ENCODE measurements at regions not wholly inside any gene's neighbourhood (a gene's known extent, or its start where the extent isn't known, plus 50 kb on each side); places are given as distances from the start of the nearest gene placed in this dataset.
A peak's percentile ranks its signal among the peaks of the same experiment; 100 is the strongest.

DNA sequence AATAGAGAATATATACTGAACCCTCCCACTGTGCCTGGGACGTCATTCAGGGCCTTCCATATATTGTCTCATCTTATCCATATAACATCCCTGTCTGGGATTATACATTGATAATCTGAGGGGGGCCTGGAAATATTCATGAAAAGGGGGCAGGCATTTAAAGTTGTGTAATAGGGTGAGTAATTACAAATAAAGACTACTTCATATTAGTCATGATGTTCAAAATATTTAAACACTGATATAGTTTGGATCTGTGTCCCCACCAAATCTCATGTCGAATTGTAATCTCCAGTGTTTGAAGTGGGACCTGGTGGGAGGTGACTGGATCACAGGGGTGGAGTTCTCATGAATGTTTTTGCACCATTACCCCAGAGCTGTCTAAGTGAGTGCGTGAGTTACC lies 97.8 kb downstream of the AQP9 start:
- ATAC-seq: no peak
- DNase-seq: no peak
- H3K27me3 Mint-ChIP-seq (ENCODE audit: low read depth): peaks cover 3% of the 10 kb centered on the region
- H3K4me1 Mint-ChIP-seq (ENCODE audit: low read depth): no peaks in the 10 kb centered on the region
- H3K36me3 Mint-ChIP-seq (ENCODE audit: insufficient read depth): no peaks in the 10 kb centered on the region
- no peaks in the 10 kb centered on the region for H3K9me3 Mint-ChIP-seq
- no peak overlapping the region for H3K4me3 Mint-ChIP-seq

DNA sequence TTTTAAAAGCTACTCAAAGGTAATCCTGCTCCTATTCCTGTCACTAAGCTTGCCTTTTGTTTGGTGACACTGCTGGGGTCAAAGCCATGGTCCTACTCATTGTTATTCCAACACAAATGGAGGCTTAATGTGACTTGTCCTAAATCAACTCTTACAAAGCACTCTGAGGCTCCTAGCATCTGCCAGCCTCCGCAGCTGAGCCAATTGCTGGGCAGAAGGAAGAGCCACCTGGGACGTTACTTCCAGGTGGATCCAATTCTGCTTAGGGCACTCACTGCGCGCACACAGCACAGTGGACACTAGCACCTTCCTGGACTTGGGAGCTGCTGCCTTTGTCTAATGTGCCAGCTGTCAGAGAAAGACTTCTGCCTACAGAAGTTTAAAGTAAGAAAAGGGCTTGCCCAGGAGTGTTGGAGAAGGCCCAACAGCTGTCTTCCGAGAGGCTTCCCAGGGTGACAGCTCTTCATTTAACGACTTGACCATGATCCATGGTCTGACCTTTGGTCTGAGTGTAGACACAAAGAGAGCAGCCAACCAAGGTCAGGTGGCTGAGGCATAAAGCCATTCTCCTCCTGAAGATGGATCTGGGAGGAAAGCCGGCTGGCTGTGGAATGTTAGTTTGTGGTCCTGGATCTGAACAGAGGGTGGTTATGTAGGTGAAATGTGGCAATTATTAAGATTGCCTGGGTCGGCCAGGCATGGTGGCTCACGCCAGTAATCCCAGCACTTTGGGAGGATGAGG lies 102.2 kb downstream of the AQP9 start:
- DNase-seq (no peak), ATAC-seq (no peak)
- Mint-ChIP-seq H3K4me3 (no peak overlapping the region), H3K4me1 (ENCODE audit: low read depth) (no peaks in the 10 kb centered on the region), H3K27me3 (ENCODE audit: low read depth) (peaks cover 3% of the 10 kb centered on the region), H3K9me3 (no peaks in the 10 kb centered on the region), H3K36me3 (ENCODE audit: insufficient read depth) (no peaks in the 10 kb centered on the region)

- no peaks in the 10 kb centered on the region for H3K4me1 Mint-ChIP-seq (ENCODE audit: low read depth)
- H3K9me3 Mint-ChIP-seq: no peaks in the 10 kb centered on the region
- H3K27me3 Mint-ChIP-seq (ENCODE audit: low read depth): peaks cover 3% of the 10 kb centered on the region
- no peak overlapping the region for H3K4me3 Mint-ChIP-seq
- no peaks in the 10 kb centered on the region for H3K36me3 Mint-ChIP-seq (ENCODE audit: insufficient read depth)
- no peak for DNase-seq
- ATAC-seq: no peak
These were observed 103.7 kb downstream of the AQP9 start for GRCh38 chr15:58241872-58242271.

DNA sequence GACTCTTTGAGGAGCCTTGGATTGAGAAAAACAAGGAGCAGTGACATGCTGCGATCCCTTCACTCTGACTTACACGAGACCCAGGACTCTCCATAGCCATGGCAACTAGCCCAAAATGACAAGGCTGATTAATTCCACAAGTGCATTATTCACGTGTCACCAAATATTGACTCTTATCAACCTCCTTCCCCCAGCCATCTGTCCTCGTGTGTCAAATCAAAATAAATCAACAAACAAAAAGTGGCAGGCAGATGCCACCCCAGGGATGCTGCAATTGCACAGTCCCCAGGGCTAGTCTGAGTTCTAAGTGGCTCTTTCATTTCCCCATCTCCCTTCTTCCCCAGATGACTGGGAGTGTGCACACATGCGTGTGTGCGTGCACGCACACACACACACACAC lies 104.9 kb downstream of the AQP9 start:
- Mint-ChIP-seq H3K36me3 (ENCODE audit: insufficient read depth) (no peaks in the 10 kb centered on the region), H3K27me3 (ENCODE audit: low read depth) (peaks cover under 1% of the 10 kb centered on the region), H3K4me1 (ENCODE audit: low read depth) (no peaks in the 10 kb centered on the region), H3K4me3 (no peak overlapping the region), H3K9me3 (no peaks in the 10 kb centered on the region)
- ATAC-seq: no peak
- DNase-seq: no peak

GRCh38 chr15:58244536-58244935 lies 106.4 kb downstream of the AQP9 start:
- Mint-ChIP-seq H3K27me3 (ENCODE audit: low read depth) (no peaks in the 10 kb centered on the region), H3K4me1 (ENCODE audit: low read depth) (peaks cover 3% of the 10 kb centered on the region), H3K36me3 (ENCODE audit: insufficient read depth) (no peaks in the 10 kb centered on the region), H3K4me3 (no peak overlapping the region), H3K9me3 (no peaks in the 10 kb centered on the region)
- DNase-seq (no peak), ATAC-seq (no peak)

DNA sequence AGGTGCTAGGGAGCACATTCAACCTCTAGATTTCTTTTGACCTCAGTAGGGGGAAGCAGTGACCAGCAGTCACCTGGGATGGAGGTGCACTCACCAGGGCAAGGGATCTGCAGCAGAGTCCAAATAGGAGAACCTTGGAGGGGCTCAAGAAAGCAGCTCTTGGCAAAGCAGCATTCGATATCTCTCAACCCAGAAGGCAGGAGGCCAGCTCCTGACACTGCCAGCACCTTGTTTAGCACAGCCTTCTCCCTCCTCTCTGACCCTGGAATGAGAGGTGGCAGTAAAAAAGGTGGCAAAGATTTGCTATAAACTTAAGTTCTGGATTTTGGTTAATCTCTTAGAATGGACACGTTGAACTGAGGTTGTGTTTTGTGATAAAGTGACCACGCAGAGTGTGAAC lies 107.9 kb downstream of the AQP9 start:
- DNase-seq (no peak), ATAC-seq (no peak)
- H3K4me1 Mint-ChIP-seq (ENCODE audit: low read depth): peaks cover 12% of the 10 kb centered on the region
- H3K4me3 Mint-ChIP-seq: no peak overlapping the region
- no peaks in the 10 kb centered on the region for H3K27me3 Mint-ChIP-seq (ENCODE audit: low read depth)
- H3K9me3 Mint-ChIP-seq: no peaks in the 10 kb centered on the region
- H3K36me3 Mint-ChIP-seq (ENCODE audit: insufficient read depth): no peaks in the 10 kb centered on the region

GRCh38 chr15:58247855-58248842 lies 110.0 kb downstream of the AQP9 start:
- Mint-ChIP-seq H3K27me3 (ENCODE audit: low read depth) (peaks cover 7% of the 10 kb centered on the region), H3K9me3 (no peaks in the 10 kb centered on the region), H3K4me1 (ENCODE audit: low read depth) (peaks cover 12% of the 10 kb centered on the region), H3K36me3 (ENCODE audit: insufficient read depth) (no peaks in the 10 kb centered on the region), H3K4me3 (no peak overlapping the region)
- no peak for ATAC-seq
- no peak for DNase-seq

GRCh38 chr15:58249646-58250312 lies 111.6 kb downstream of the AQP9 start:
- Mint-ChIP-seq H3K27me3 (ENCODE audit: low read depth) (peaks cover 8% of the 10 kb centered on the region), H3K9me3 (no peaks in the 10 kb centered on the region), H3K4me3 (peak overlapping the region; percentile 73), H3K36me3 (ENCODE audit: insufficient read depth) (no peaks in the 10 kb centered on the region), H3K4me1 (ENCODE audit: low read depth) (peaks cover 12% of the 10 kb centered on the region)
- DNase-seq (no peak), ATAC-seq (peak; percentile 67 to 81)

DNA sequence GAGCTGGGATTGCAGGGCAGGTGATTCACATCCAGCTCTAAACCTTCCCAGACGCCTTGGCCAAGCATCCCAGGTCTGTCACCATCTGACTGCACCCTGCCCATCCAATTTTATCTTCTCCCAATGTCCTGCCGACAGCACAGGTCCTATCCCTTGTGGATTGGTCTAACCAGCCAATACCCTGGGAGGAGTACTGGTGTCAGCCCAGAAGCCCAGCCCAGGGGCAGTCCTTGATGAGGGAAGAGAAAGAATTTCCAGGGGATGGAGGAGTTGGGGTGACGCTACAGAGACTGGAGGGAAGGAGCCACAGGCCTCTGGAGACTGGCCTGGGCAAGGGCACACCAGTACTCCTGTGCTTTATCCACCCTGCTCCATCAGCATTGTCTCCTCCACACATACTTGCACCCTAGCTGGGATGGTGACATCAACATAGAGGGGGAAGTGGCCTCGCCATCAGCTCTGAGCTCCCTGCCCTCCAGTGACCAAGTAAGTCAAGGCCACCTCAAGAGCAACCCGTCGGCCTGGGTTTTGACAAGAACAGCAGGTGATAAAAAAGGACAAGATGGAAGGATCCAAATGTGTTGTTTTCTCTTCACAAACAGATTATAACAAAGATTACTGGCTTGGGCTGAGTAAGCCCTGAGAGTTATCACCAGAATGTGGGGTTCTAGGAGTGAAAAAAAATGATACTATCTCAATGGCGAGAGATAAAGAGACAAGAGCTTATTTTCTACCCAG lies 114.6 kb downstream of the AQP9 start:
- DNase-seq: no peak
- peaks cover 11% of the 10 kb centered on the region for H3K27me3 Mint-ChIP-seq (ENCODE audit: low read depth)
- H3K36me3 Mint-ChIP-seq (ENCODE audit: insufficient read depth): no peaks in the 10 kb centered on the region
- no peak for ATAC-seq
- no peak overlapping the region for H3K4me3 Mint-ChIP-seq
- H3K9me3 Mint-ChIP-seq: no peaks in the 10 kb centered on the region
- H3K4me1 Mint-ChIP-seq (ENCODE audit: low read depth): peaks cover 12% of the 10 kb centered on the region

DNA sequence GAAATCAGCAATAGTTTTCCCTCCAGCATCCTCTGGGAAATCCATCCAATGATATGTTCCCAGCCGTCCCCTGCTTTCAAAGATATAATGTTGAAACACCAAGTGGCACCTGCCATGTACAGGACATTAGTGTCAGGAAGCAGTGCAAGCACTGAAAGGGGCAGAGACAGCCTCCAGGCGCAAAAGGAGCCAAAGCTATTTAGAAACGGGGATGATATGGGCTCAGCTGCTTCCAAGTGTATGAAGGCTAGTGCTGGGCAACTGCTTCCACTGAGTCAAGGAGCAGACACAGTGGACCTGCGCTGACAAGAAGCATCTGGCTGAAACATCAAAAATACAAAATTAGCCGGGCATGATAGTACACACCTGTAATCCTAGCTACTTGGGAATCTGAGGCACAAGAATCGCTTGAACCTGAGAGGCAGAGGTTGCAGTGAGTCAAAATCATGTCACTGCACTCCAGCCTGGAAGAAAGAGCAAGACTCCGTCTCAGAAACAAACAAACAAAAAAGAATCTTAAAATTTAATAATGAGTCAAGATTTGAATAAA lies 119.7 kb downstream of the AQP9 start:
- Mint-ChIP-seq H3K9me3 (no peaks in the 10 kb centered on the region), H3K27me3 (ENCODE audit: low read depth) (peaks cover 9% of the 10 kb centered on the region), H3K4me1 (ENCODE audit: low read depth) (no peaks in the 10 kb centered on the region), H3K36me3 (ENCODE audit: insufficient read depth) (no peaks in the 10 kb centered on the region), H3K4me3 (no peak overlapping the region)
- ATAC-seq (no peak), DNase-seq (no peak)

DNA sequence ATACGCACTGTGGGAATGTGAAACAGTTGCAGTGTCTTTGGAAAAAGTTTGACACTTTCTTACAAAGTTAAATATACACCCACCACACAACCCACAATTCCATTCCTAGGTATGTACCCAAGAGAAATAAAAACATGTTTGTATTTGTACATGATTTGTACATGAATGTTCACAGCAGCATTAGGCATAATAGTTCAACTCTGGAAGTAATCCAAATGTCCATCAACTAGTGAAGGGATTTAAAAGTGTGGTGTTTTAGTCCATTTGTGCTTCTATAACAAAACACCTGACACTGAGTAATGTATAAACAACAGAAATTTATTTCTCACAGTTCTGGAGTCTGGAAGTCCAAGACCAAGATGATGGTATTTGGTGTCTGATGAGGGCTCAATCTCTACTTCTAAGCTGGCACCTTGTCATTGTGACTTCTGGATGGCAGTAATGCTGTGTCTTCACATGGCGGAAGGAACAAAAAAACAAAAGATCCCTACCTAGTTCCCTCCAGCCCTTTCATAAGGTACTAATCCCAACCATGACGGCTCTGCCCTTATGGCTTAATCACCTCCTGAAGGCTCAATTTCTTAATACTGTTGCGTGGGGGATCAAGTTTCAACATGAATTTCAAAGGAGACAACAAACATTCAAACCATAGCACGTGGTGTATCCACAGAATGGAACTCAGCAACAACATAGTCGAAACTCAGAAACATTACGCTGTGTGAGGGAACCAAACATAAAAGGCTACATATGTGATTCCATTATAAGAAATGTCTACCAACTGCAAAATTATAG lies 120.5 kb downstream of the AQP9 start:
- Mint-ChIP-seq H3K4me3 (no peak overlapping the region), H3K9me3 (no peaks in the 10 kb centered on the region), H3K4me1 (ENCODE audit: low read depth) (peaks cover 3% of the 10 kb centered on the region), H3K27me3 (ENCODE audit: low read depth) (peaks cover 9% of the 10 kb centered on the region), H3K36me3 (ENCODE audit: insufficient read depth) (no peaks in the 10 kb centered on the region)
- DNase-seq (no peak), ATAC-seq (no peak)

DNA sequence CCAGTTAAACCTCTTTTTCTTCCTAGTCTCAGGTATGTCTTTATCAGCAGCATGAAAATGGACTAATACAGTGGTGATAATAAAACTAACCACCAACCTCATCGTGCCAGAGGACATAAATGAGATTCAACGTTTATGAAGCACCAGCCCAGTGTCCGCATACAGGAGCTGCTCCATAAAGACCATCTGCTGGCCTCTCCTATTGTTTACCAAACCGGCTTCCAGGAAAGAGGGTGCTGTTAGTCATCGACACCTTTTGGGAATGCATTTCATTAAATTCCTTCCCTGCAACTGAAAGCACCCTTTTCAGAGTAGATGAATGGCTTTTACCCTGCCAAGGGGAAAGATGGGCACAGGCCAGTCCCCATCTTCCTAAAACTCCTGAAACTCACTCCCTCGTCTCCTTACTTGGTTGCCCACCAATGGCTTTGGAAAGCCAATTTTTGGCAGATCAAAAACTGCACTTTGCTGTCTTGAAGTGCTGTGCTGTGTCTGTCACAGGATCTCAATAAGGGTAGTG lies 122.1 kb downstream of the AQP9 start:
- no peaks in the 10 kb centered on the region for H3K36me3 Mint-ChIP-seq (ENCODE audit: insufficient read depth)
- no peak for DNase-seq
- ATAC-seq: no peak
- no peaks in the 10 kb centered on the region for H3K9me3 Mint-ChIP-seq
- peaks cover 7% of the 10 kb centered on the region for H3K4me1 Mint-ChIP-seq (ENCODE audit: low read depth)
- H3K4me3 Mint-ChIP-seq: no peak overlapping the region
- H3K27me3 Mint-ChIP-seq (ENCODE audit: low read depth): peaks cover 5% of the 10 kb centered on the region

DNA sequence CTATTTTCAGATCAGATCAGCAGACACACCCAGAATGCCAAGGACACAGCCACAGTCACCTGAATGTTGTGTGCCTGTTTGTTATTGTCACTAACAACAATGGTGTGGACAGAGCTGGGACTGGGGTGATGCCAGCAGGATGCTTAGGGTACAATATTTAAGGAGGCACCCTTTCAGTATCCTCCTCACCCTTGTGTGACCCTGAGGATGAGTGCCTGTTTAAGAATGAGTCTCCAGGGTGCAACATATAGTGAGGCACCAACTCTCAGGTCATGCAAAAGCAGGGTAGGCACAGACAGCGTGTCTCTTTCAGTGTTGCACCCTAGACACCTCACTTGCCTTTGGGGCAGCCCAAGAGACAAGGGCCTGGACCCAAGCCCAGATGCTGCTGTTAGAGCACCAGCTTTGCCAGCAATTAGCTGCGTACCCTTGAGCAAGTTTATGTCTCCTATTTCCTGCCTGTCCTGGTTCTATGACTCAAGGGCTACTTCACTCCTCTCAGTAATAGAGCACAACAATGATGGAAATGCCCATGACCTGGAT lies 122.6 kb downstream of the AQP9 start:
- no peaks in the 10 kb centered on the region for H3K36me3 Mint-ChIP-seq (ENCODE audit: insufficient read depth)
- no peak for ATAC-seq
- H3K27me3 Mint-ChIP-seq (ENCODE audit: low read depth): peaks cover 5% of the 10 kb centered on the region
- no peak overlapping the region for H3K4me3 Mint-ChIP-seq
- no peak for DNase-seq
- peaks cover 7% of the 10 kb centered on the region for H3K4me1 Mint-ChIP-seq (ENCODE audit: low read depth)
- no peaks in the 10 kb centered on the region for H3K9me3 Mint-ChIP-seq
